ENCODE measurements at regions not wholly inside any gene's neighbourhood (a gene's known extent, or its start where the extent isn't known, plus 50 kb on each side); places are given as distances from the start of the nearest gene placed in this dataset.

DNA sequence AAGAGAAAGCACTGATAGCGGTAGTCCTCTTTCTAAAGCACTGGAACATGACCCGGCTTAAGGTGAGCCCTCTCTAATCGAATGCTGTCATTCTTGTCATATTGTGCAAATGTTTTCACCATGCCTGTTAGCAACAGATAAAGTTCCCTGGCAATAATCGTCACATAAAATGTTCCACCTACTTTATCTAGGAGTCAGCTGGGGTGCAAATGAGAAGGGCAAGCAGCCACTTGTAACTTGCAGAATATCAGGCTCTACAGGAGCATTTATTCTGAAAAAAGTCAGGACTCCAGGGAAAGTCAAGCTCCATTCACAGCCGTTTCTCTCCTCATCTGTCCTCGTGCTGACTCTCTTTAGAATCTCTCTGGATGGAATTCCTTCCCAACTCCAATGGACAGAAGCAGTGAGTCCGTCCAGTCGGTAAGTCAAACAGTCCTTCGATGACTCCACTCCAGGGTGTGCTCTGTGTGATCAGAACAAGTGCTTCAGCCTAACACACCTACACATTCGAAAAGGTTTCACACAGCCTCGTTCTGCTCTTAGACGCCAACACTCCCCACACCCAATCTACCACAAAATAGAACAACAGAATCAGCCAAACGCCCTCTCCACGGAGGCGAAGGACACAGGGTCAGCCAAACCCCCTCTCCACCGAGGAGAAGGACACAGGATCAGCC lies 101.7 kb upstream of the FRG1 start:
- no peaks in the 10 kb centered on the region for H4K20me1 ChIP-seq (ENCODE audit: insufficient read depth)
- H3K9me3 ChIP-seq (ENCODE audit: control insufficient read depth in 1 of 2, insufficient read depth in 1 of 2, low read depth in 1 of 2, low read length in 2 of 2) = no peaks in the 10 kb centered on the region; a peak in 1 of 4 replicates

DNA sequence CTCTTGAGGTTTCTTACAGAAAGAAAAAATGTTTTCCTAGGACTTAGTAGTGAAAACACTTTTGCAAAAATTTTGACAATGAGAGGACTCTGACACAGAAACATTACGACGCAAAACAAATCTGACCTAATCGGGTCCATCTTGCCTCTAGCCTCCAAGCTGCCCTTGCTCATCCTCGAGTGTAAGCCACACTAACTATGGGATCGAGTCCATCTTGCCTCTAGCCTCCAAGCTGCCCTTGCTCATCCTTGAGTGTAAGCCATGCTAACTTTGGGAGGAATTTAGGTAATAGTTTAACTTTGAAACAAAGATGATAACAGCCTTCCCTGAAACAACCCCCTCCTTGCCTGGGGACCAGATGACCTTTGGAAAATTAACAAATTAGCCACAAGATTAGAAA lies 100.3 kb upstream of the FRG1 start:
- Histone ChIP-seq H3K4me3 (replicated peaks in 1 of 2; ENCODE audit: low read depth in 1 of 2, low read length in 2 of 2) (no peak overlapping the region), H3K9me3 (ENCODE audit: control insufficient read depth in 1 of 2, insufficient read depth in 1 of 2, low read depth in 1 of 2, low read length in 2 of 2) (no peaks in the 10 kb centered on the region; a peak in 1 of 4 replicates), H3K9ac (ENCODE audit: low read length) (no peak overlapping the region), H2AFZ (ENCODE audit: low read depth, low read length, poor library complexity, severe bottlenecking) (no peak overlapping the region), H3K79me2 (ENCODE audit: insufficient read depth, low read length) (no peaks in the 10 kb centered on the region), H3K36me3 (ENCODE audit: control insufficient read depth in 1 of 2, insufficient read depth in 2 of 2, low read length in 2 of 2) (no peaks in the 10 kb centered on the region), H3K27me3 (ENCODE audit: insufficient read depth, low read length) (peaks cover 14% of the 10 kb centered on the region), H3K4me1 (ENCODE audit: control insufficient read depth in 1 of 2, insufficient read depth in 2 of 2, low read length in 2 of 2) (no peaks in the 10 kb centered on the region), H3K9me2 (ENCODE audit: insufficient read depth) (no peaks in the 10 kb centered on the region), H4K20me1 (ENCODE audit: insufficient read depth) (no peaks in the 10 kb centered on the region), H3K4me2 (ENCODE audit: low read length) (no peak overlapping the region), H3K27ac (ENCODE audit: low read depth, low read length) (no peak overlapping the region)
- BruUV-seq (replicated peaks) = no TSS peak
- TF ChIP-seq EGR1 (IDR thresholded peaks at IDR 0.05; ENCODE audit: low read depth) = no peak
- TF ChIP-seq CEBPB (IDR thresholded peaks at IDR 0.05; ENCODE audit: low read depth) = no peak
- TF ChIP-seq EZH2phosphoT487 (IDR thresholded peaks at IDR 0.05; ENCODE audit: borderline replicate concordance) = no peak
- TF ChIP-seq FOSL1 (IDR thresholded peaks at IDR 0.05; ENCODE audit: low read depth) = no peak
- no peak for TF ChIP-seq SRF (IDR thresholded peaks at IDR 0.05; ENCODE audit: low read depth)
- TF ChIP-seq JUND (IDR thresholded peaks at IDR 0.05) = no peak
- no peak for TF ChIP-seq ELF1 (IDR thresholded peaks at IDR 0.05; ENCODE audit: borderline replicate concordance, low read depth)
- no peak for TF ChIP-seq TCF7L2 (IDR thresholded peaks at IDR 0.05; ENCODE audit: borderline replicate concordance, extremely low read depth, insufficient read depth, insufficient read length)
- TF ChIP-seq ZFX (IDR thresholded peaks at IDR 0.05) = no peak
- TF ChIP-seq POLR2A (IDR thresholded peaks at IDR 0.05; ENCODE audit: borderline replicate concordance, extremely low read depth, insufficient read depth, insufficient read length) = no peak
- POLR2A ChIA-PET = no interaction called here
- DNase-seq (ENCODE audit: low read depth, low spot score) = no peak
- no peak for ATAC-seq
- CTCF ChIA-PET = no interaction called here
- RAD21 ChIA-PET (ENCODE audit: low non-redundant PET in 1 of 2, low total read pairs in 2 of 2, uncharacterized antibody in 2 of 2, unreplicated experiment in 2 of 2) = no interaction called here
- intact Hi-C loops (cut with micrococcal nuclease) = no loop called here

More for the DNA sequence above, 101.7 kb upstream of the FRG1 start:
- RAD21 ChIA-PET (ENCODE audit: low non-redundant PET in 1 of 2, low total read pairs in 2 of 2, uncharacterized antibody in 2 of 2, unreplicated experiment in 2 of 2) = no interaction called here
- Histone ChIP-seq H3K27ac (ENCODE audit: low read depth, low read length) (no peak overlapping the region), H2AFZ (ENCODE audit: low read depth, low read length, poor library complexity, severe bottlenecking) (no peak overlapping the region), H3K4me1 (ENCODE audit: control insufficient read depth in 1 of 2, insufficient read depth in 2 of 2, low read length in 2 of 2) (no peaks in the 10 kb centered on the region), H3K36me3 (ENCODE audit: control insufficient read depth in 1 of 2, insufficient read depth in 2 of 2, low read length in 2 of 2) (no peaks in the 10 kb centered on the region), H3K9me2 (ENCODE audit: insufficient read depth) (no peaks in the 10 kb centered on the region), H3K79me2 (ENCODE audit: insufficient read depth, low read length) (no peaks in the 10 kb centered on the region), H3K4me2 (ENCODE audit: low read length) (no peak overlapping the region), H3K4me3 (replicated peaks in 1 of 2; ENCODE audit: low read depth in 1 of 2, low read length in 2 of 2) (no peak overlapping the region), H3K27me3 (ENCODE audit: insufficient read depth, low read length) (peaks cover 20% of the 10 kb centered on the region), H3K9ac (ENCODE audit: low read length) (no peak overlapping the region)
- TF ChIP-seq, protein P1, sequence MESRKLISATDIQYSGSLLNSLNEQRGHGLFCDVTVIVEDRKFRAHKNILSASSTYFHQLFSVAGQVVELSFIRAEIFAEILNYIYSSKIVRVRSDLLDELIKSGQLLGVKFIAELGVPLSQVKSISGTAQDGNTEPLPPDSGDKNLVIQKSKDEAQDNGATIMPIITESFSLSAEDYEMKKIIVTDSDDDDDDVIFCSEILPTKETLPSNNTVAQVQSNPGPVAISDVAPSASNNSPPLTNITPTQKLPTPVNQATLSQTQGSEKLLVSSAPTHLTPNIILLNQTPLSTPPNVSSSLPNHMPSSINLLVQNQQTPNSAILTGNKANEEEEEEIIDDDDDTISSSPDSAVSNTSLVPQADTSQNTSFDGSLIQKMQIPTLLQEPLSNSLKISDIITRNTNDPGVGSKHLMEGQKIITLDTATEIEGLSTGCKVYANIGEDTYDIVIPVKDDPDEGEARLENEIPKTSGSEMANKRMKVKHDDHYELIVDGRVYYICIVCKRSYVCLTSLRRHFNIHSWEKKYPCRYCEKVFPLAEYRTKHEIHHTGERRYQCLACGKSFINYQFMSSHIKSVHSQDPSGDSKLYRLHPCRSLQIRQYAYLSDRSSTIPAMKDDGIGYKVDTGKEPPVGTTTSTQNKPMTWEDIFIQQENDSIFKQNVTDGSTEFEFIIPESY (IDR thresholded peaks at IDR 0.05; ENCODE audit: extremely low read depth, insufficient replicate concordance, low read length) = no peak
- no peak for TF ChIP-seq EZH2phosphoT487 (IDR thresholded peaks at IDR 0.05; ENCODE audit: borderline replicate concordance)
- TF ChIP-seq POLR2AphosphoS5 (IDR thresholded peaks at IDR 0.05; ENCODE audit: low read depth, low read length) = no peak
- no peak for TF ChIP-seq ZFX (IDR thresholded peaks at IDR 0.05)
- TF ChIP-seq RAD21 (IDR thresholded peaks at IDR 0.05; ENCODE audit: low read depth) = no peak
- no peak for TF ChIP-seq SIN3A (IDR thresholded peaks at IDR 0.05; ENCODE audit: low read depth)
- no peak for TF ChIP-seq POLR2A (IDR thresholded peaks at IDR 0.05; ENCODE audit: borderline replicate concordance, extremely low read depth, insufficient read depth, insufficient read length)
- no peak for TF ChIP-seq EZH2 (IDR thresholded peaks at IDR 0.05)
- no peak for TF ChIP-seq EGR1 (IDR thresholded peaks at IDR 0.05; ENCODE audit: low read depth)
- TF ChIP-seq CBX3 (IDR thresholded peaks at IDR 0.05; ENCODE audit: low read depth) = no peak
- TF ChIP-seq YY1 (IDR thresholded peaks at IDR 0.05; ENCODE audit: extremely low read depth, insufficient replicate concordance, low read depth, low read length) = no peak
- no peak for ATAC-seq
- intact Hi-C loops (cut with micrococcal nuclease) = no loop called here
- POLR2A ChIA-PET = no interaction called here
- CTCF ChIA-PET = no interaction called here
- DNase-seq (ENCODE audit: low read depth, low spot score) = no peak
- no TSS peak for BruUV-seq (replicated peaks)
